Parathyroid adenoma (tissue), 2 donors: ENCODE measurements at regions not wholly inside any gene's neighbourhood (a gene's known extent, or its start where the extent isn't known, plus 50 kb on each side); places are given as distances from the start of the nearest gene placed in this dataset.

Experiments
- H2AFZ ChIP-seq: fragments of 300-600 bp; sonication (generic); one replicate; pipeline ENCODE4 v1.7.0; 2017; ENCODE audit warnings: antibody characterized with exemption, mild to moderate bottlenecking
- H3K27ac ChIP-seq: fragments of 300-600 bp; sonication (generic); one replicate; pipeline ENCODE4 v1.7.0; 2017
- H3K27me3 ChIP-seq: fragments of 300-600 bp; sonication (generic); one replicate; pipeline ENCODE4 v1.7.0; 2017; ENCODE audit warnings: low read length; ENCODE audit not compliant: control insufficient read depth, insufficient read depth
- H3K36me3 ChIP-seq: fragments of 300-600 bp; sonication (generic); one replicate; pipeline ENCODE4 v1.7.0; 2017; ENCODE audit warnings: low read length; ENCODE audit not compliant: control insufficient read depth, insufficient read depth
- H3K4me1 ChIP-seq: fragments of 300-600 bp; sonication (generic); one replicate; pipeline ENCODE4 v1.7.0; 2017; ENCODE audit warnings: control low read depth
- H3K4me2 ChIP-seq: fragments of 300-600 bp; sonication (generic); one replicate; pipeline ENCODE4 v1.7.0; 2017; ENCODE audit warnings: low read length
- H3K4me3 ChIP-seq: fragments of 300-600 bp; sonication (generic); one replicate; pipeline ENCODE4 v1.7.0; 2017; ENCODE audit warnings: low read depth, low read length
- H3K79me2 ChIP-seq: fragments of 300-600 bp; sonication (generic); one replicate; pipeline ENCODE4 v1.7.0; 2017; ENCODE audit warnings: control low read depth
- H3K9ac ChIP-seq: fragments of 300-600 bp; sonication (generic); one replicate; pipeline ENCODE4 v1.7.0; 2017; ENCODE audit warnings: mild to moderate bottlenecking
- H3K9me3 ChIP-seq: fragments of 300-600 bp; sonication (generic); one replicate; pipeline ENCODE4 v1.7.0; 2017; ENCODE audit warnings: low read length; ENCODE audit not compliant: control insufficient read depth
- CTCF ChIP-seq: fragments of 300-600 bp; sonication (generic); IDR thresholded peaks from one replicate; pipeline ENCODE4 v1.7.0; 2017; ENCODE audit warnings: antibody characterized with exemption, mild to moderate bottlenecking
- donor health status: primary hyperparathyroidism.

- Histone ChIP-seq H3K27me3 (no peaks in the 10 kb centered on the region), H3K27ac (no peak overlapping the region), H3K4me2 (no peak overlapping the region), H3K9ac (no peak overlapping the region), H3K9me3 (peaks cover 3% of the 10 kb centered on the region), H3K4me3 (no peak overlapping the region), H2AFZ (no peak overlapping the region), H3K79me2 (no peaks in the 10 kb centered on the region), H3K4me1 (no peaks in the 10 kb centered on the region), H3K36me3 (no peaks in the 10 kb centered on the region)
- TF ChIP-seq CTCF: no peak
Observed at GRCh38 chr4:112776535-112776934, 139.6 kb downstream of the LARP7 start.

- Histone ChIP-seq H3K9ac (no peak overlapping the region), H3K4me2 (no peak overlapping the region), H3K36me3 (no peaks in the 10 kb centered on the region), H2AFZ (no peak overlapping the region), H3K4me1 (no peaks in the 10 kb centered on the region), H3K9me3 (peaks cover 3% of the 10 kb centered on the region), H3K27ac (no peak overlapping the region), H3K27me3 (no peaks in the 10 kb centered on the region), H3K79me2 (no peaks in the 10 kb centered on the region), H3K4me3 (no peak overlapping the region)
- no peak for TF ChIP-seq CTCF
Observed at GRCh38 chr4:112778520-112778919, 141.6 kb downstream of the LARP7 start.

- no peaks in the 10 kb centered on the region for H3K27me3 ChIP-seq
- H3K79me2 ChIP-seq: no peaks in the 10 kb centered on the region
- TF ChIP-seq CTCF: no peak
- H3K36me3 ChIP-seq: no peaks in the 10 kb centered on the region
- H3K4me2 ChIP-seq: no peak overlapping the region
- H3K9ac ChIP-seq: no peak overlapping the region
- no peak overlapping the region for H3K4me3 ChIP-seq
- H3K4me1 ChIP-seq: no peaks in the 10 kb centered on the region
- no peak overlapping the region for H2AFZ ChIP-seq
- no peaks in the 10 kb centered on the region for H3K9me3 ChIP-seq
- no peak overlapping the region for H3K27ac ChIP-seq
Observed at GRCh38 chr4:112793033-112793432, 156.1 kb downstream of the LARP7 start.

- Histone ChIP-seq H3K4me1 (no peaks in the 10 kb centered on the region), H3K27me3 (no peaks in the 10 kb centered on the region), H3K36me3 (no peaks in the 10 kb centered on the region), H3K4me2 (no peak overlapping the region), H2AFZ (no peak overlapping the region), H3K79me2 (no peaks in the 10 kb centered on the region), H3K4me3 (no peak overlapping the region), H3K9me3 (no peaks in the 10 kb centered on the region), H3K9ac (no peak overlapping the region), H3K27ac (no peak overlapping the region)
- TF ChIP-seq CTCF: no peak
Observed at GRCh38 chr4:112800001-112800400, 163.1 kb downstream of the LARP7 start.

GRCh38 chr4:112801341-112801740 is 164.4 kb downstream of the LARP7 start:
- Histone ChIP-seq H3K9ac (no peak overlapping the region), H3K27me3 (no peaks in the 10 kb centered on the region), H3K4me2 (no peak overlapping the region), H3K36me3 (no peaks in the 10 kb centered on the region), H3K27ac (no peak overlapping the region), H3K79me2 (no peaks in the 10 kb centered on the region), H2AFZ (no peak overlapping the region), H3K4me3 (no peak overlapping the region), H3K4me1 (no peaks in the 10 kb centered on the region), H3K9me3 (no peaks in the 10 kb centered on the region)
- TF ChIP-seq CTCF: no peak
